Choroid plexus epithelial cell (primary cell): ENCODE measurements at regions not wholly inside any gene's neighbourhood (a gene's known extent, or its start where the extent isn't known, plus 50 kb on each side); places are given as distances from the start of the nearest gene placed in this dataset.
"Not testable (repeated sequence)": the region's sequence is repeated elsewhere in the genome, so short reads cannot be mapped to it uniquely, and the experiment has no call there.

Source experiments
- DNase-seq: peaks from one replicate; pipeline ENCODE4 v3.0.0-alpha.2; 2010; ENCODE audit warnings: low read depth
- H3K4me3 ChIP-seq: 2 replicates; pipeline ENCODE4 v1.5.1; 2011; ENCODE audit warnings: low read depth, mild to moderate bottlenecking, control low read depth, low read length, moderate library complexity
- TF ChIP-seq, protein P1 (sequence below): conservative IDR thresholded peaks from 2 replicates; pipeline ENCODE4 v1.5.1; 2011; ENCODE audit warnings: low read depth, mild to moderate bottlenecking, control low read depth, inconsistent platforms, low read length, moderate library complexity

DNA sequence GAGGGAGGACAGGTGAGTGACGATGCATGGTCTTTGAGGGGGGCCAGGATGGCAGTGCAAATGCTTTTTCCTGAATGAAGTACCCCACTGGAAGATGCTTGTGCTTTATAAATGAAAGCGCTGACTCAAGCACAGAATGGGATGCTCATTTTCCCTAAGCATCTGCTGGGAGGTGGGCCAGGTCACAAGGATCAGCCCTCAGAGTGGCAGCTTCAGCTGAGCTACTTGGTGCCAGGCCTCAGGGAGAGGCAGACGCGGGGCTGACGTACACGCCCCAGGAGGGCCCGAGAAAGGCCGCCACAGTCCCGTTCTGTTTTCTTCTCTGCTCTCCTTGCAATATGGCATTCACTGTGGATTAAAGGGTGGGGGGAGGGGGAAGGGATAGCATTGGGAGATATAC, 1535.8 kb downstream of the TSPY10 start:
- TF ChIP-seq, protein P1, sequence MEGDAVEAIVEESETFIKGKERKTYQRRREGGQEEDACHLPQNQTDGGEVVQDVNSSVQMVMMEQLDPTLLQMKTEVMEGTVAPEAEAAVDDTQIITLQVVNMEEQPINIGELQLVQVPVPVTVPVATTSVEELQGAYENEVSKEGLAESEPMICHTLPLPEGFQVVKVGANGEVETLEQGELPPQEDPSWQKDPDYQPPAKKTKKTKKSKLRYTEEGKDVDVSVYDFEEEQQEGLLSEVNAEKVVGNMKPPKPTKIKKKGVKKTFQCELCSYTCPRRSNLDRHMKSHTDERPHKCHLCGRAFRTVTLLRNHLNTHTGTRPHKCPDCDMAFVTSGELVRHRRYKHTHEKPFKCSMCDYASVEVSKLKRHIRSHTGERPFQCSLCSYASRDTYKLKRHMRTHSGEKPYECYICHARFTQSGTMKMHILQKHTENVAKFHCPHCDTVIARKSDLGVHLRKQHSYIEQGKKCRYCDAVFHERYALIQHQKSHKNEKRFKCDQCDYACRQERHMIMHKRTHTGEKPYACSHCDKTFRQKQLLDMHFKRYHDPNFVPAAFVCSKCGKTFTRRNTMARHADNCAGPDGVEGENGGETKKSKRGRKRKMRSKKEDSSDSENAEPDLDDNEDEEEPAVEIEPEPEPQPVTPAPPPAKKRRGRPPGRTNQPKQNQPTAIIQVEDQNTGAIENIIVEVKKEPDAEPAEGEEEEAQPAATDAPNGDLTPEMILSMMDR, result no peak
- no peak for DNase-seq
- H3K4me3 ChIP-seq, result no peak overlapping the region

DNA sequence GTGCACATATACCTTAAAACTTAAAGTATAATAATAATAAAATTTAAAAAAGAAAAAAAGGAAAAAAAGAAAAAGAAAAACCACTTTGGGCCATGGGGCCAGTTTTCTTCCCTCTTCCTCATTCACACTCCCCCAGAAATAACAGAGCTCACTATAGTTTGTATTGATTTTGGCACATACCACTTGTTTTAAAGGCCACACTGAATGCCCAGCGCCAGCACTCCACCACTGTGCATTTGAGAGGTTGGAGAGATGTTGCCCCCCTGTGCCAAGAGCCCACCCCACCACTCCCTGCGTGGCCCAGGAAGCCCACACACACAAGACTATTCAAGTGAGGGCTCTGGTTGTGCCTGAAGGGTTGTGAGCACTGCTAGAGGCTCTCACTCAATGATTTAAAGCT, 1536.3 kb downstream of the TSPY10 start:
- TF ChIP-seq, protein P1, result no peak
- no peak for DNase-seq
- no peak overlapping the region for H3K4me3 ChIP-seq

DNA sequence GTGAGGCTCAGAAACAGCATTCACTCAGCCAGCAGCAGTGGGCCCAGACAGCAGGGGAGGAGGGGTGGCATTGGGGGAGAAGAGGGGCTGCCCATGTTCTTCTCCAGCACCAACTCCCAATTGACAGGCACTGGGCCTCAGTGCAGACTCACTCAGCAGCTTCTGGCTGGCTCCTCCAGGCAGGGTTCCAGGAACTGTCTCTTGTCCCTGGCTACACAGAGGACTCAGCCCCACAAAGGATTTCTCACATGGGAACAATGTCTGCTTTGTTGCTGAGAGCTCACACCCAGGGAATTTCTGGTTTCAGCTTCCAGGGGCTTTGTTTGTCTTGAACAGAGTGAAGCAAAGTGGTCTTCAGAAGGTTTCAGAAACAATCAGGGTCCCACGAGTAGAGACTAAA, 1536.7 kb downstream of the TSPY10 start:
- DNase-seq, result no peak
- TF ChIP-seq, protein P1, result no peak
- H3K4me3 ChIP-seq, result no peak overlapping the region

DNA sequence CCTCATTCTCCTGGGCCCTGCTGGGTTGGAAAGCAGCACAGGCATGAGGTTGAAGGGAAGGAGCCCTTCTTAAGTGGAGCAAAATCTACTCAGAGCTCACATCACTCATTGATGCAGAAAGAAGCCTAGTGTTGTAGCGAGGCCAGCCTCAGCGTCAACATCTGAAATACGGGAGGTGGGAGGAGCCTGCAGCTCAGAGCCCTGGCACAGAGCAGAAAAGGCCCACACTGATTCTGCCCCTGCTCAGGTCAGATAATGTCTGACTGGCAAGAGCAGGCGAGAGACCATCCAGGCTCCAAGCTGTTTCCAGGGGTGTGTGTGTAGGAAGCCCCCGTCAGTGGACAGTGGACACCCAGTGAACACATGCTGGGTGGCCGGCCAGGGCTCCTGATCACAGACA, 1541.6 kb downstream of the TSPY10 start:
- TF ChIP-seq, protein P1, result no peak
- DNase-seq, result no peak
- H3K4me3 ChIP-seq, result no peak overlapping the region

DNA sequence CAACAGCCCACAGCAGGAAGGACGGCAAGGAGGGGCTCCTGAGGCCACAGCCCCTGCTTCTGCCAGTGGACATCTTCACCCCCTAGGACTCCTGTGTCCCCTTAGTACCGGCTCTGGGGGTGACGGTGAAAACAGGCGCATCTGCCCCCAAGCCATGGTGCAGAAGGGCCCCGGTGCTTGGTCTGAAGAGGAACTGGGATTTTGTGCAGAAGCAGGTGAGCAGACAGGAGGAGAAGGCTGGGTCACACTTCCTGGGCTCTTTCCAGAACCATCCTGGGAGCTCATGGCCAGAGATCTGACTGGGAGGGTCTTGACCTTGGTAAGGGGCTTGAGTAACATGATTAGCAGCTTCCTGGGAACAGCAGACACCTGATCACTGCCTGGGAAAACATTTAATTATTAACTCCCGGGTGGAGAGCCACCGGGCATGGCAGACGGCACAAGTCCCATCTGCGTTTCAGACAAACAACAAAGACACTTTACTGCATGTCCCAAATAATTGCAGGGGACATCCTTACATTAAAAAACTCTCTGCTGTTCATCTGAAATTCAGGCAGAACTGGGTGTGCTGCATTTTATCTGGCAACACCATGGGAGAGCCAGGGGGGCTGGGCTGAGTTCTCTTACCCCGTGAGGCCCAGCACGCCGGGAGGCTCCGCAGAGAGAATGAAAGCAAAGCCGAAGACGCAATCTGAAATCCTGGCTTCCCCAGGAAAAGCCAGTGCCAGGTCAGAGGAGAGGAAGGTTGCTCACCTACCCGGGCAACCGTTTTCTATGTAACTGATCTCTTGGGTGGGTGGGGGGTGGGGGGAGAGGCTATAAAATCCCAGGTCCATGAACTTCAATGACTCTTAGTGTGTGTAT, 1542.8 kb downstream of the TSPY10 start:
- H3K4me3 ChIP-seq, result no peak overlapping the region
- DNase-seq, result no peak
- TF ChIP-seq, protein P1, result no peak

DNA sequence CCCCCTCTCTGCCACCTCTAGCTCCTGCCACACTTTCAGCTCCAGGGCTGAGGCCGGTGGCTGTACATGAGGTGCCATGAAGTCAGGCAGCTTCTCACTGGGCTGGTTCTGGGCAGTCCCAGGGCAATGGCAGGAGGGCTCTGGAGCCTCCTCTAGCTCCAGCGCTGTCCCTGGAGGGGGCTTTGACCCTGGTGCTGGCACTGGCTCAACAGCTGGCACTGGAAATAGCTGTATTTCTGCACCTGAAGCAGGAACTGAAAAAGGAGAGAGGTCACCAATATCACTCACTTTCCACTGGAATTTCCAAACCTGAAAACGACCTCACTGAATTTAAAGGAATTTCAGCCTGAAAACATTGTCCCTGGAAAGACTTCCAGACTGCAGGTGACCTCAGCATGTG, 1558.1 kb downstream of the TSPY10 start:
- H3K4me3 ChIP-seq, DNase-seq: not testable (repeated sequence)

DNA sequence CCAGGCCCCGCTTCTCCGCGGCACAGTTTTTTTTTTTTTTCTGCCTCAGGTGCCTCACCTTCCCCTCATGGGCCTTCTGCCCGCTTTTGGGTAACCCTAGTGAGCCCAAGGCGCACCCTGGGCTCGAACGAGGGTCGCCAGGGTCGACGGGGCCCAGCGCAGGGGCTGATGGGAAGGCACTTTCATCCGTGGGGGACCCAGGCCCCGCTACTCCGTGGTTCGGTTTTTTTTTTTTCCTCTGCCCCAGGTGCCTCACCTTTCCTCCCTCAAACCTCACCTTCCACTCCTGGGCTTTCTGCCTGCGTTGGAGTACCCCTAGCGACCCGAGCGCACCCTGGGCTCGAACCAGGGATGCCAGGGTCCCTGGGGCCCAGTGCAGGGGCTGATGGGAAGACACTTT, 1569.8 kb downstream of the TSPY10 start:
- not testable (repeated sequence) for H3K4me3 ChIP-seq, DNase-seq

DNA sequence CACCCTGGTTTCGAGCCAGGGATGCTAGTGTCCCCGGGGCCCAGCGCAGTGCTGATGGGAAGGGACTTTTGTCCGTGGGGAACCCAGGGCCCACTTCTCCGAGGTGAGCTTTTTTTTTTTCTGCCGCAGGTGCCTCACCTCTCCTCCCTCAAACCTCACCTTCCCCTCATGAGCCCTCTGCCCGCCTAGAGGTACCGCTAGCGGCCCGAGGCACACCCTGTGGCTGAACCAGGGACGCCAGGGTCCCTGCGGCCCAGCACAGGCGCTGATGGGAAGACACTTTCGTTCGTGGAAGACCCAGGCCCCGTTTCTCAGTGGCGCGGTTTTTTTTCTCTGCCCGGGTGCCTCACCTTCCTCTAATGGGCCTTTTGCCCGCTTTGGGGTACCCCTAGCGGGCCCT, 1570.7 kb downstream of the TSPY10 start:
- not testable (repeated sequence) for DNase-seq, H3K4me3 ChIP-seq
